ENCODE measurements at regions not wholly inside any gene's neighbourhood (a gene's known extent, or its start where the extent isn't known, plus 50 kb on each side); places are given as distances from the start of the nearest gene placed in this dataset.
A peak's percentile ranks its signal among the peaks of the same experiment; 100 is the strongest.

- in situ Hi-C loops (cut with HindIII; ENCODE audit: low sequenced_read_pairs) = no loop called here
- H3K4me3 ChIP-seq (ENCODE audit: low read depth, low read length) = no peak overlapping the region
- DNase-seq (ENCODE audit: low read depth, low spot score) = no peak
- TF ChIP-seq CTCF (IDR thresholded peaks at IDR 0.05; ENCODE audit: low read depth, low read length) = no peak
Measured at GRCh38 chr4:164550989-164551712, 202.8 kb upstream of the SMIM31 start.

GRCh38 chr4:164551713-164552040 lies 202.3 kb upstream of the SMIM31 start:
- in situ Hi-C loops (cut with HindIII; ENCODE audit: low sequenced_read_pairs) = no loop called here
- no peak for DNase-seq (ENCODE audit: low read depth, low spot score)
- no peak overlapping the region for H3K4me3 ChIP-seq (ENCODE audit: low read depth, low read length)
- no peak for TF ChIP-seq CTCF (IDR thresholded peaks at IDR 0.05; ENCODE audit: low read depth, low read length)

- in situ Hi-C loops (cut with HindIII; ENCODE audit: low sequenced_read_pairs) = no loop called here
- H3K4me3 ChIP-seq (ENCODE audit: low read depth, low read length) = no peak overlapping the region
- no peak for TF ChIP-seq CTCF (IDR thresholded peaks at IDR 0.05; ENCODE audit: low read depth, low read length)
- peak; percentile 23 for DNase-seq (ENCODE audit: low read depth, low spot score)
Measured at GRCh38 chr4:164571593-164572390, 182.1 kb upstream of the SMIM31 start.

- no peak for TF ChIP-seq CTCF (IDR thresholded peaks at IDR 0.05; ENCODE audit: low read depth, low read length)
- in situ Hi-C loops (cut with HindIII; ENCODE audit: low sequenced_read_pairs) = no loop called here
- no peak overlapping the region for H3K4me3 ChIP-seq (ENCODE audit: low read depth, low read length)
- DNase-seq (ENCODE audit: low read depth, low spot score) = peak; percentile 49
Measured at GRCh38 chr4:164572877-164573279, 181.1 kb upstream of the SMIM31 start.

GRCh38 chr4:164575861-164576260 lies 178.1 kb upstream of the SMIM31 start:
- no peak for TF ChIP-seq CTCF (IDR thresholded peaks at IDR 0.05; ENCODE audit: low read depth, low read length)
- no peak overlapping the region for H3K4me3 ChIP-seq (ENCODE audit: low read depth, low read length)
- no peak for DNase-seq (ENCODE audit: low read depth, low spot score)
- in situ Hi-C loops (cut with HindIII; ENCODE audit: low sequenced_read_pairs) = no loop called here

GRCh38 chr4:164579270-164579942 lies 174.5 kb upstream of the SMIM31 start:
- TF ChIP-seq CTCF (IDR thresholded peaks at IDR 0.05; ENCODE audit: low read depth, low read length) = no peak
- no peak overlapping the region for H3K4me3 ChIP-seq (ENCODE audit: low read depth, low read length)
- in situ Hi-C loops (cut with HindIII; ENCODE audit: low sequenced_read_pairs) = no loop called here
- DNase-seq (ENCODE audit: low read depth, low spot score) = no peak
